HCT116 (cell line): ENCODE measurements at regions not wholly inside any gene's neighbourhood (a gene's known extent, or its start where the extent isn't known, plus 50 kb on each side); places are given as distances from the start of the nearest gene placed in this dataset.

Experiments used
- ATAC-seq: fragments of 200-7000 bp; cut with Tn5 transposase; 2 replicates; pipeline ENCODE4 v1.9.1; 2020; ENCODE audit warnings: mild to moderate bottlenecking, moderate library complexity
- BruUV-seq: library from RNA; stranded (reverse); fragments of 400-500 nt; replicated peaks from 2 replicates; lab custom pipeline; 2021; lab: Mats Ljungman, UMichigan
- CTCF ChIA-PET: fragments of 300-600 bp; sonication (Branson Sonifier 250); formaldehyde crosslinking; loops from one replicate; lab custom pipeline; 2021; ENCODE audit warnings: antibody characterized with exemption; lab: Charles Lee
- POLR2A ChIA-PET: fragments of 300-600, 350-600 bp; sonication (Branson Sonifier 250); formaldehyde crosslinking; loops from one replicate; lab custom pipeline; 2021; ENCODE audit warnings: antibody characterized with exemption; lab: Charles Lee
- RAD21 ChIA-PET, 2 experiments: fragments of 300-600 bp; sonication (Branson Sonifier 250); formaldehyde crosslinking; loops; one replicate each; lab custom pipeline; 2023; ENCODE audit warnings: low total read pairs in 2 of 2; ENCODE audit not compliant: uncharacterized antibody in 2 of 2, unreplicated experiment in 2 of 2, low non-redundant PET in 1 of 2; lab: Charles Lee
- DNase-seq: peaks from one replicate; pipeline ENCODE4 v3.0.0-alpha.2; 2010; ENCODE audit warnings: low read depth, low spot score
- H2AFZ ChIP-seq: fragments of 200-600 bp; shearing (Covaris generic), sonication (generic); 2 replicates; pipeline ENCODE4 v1.6.1; 2017; ENCODE audit warnings: low read depth, mixed run types, mixed read lengths, antibody characterized with exemption, low read length; ENCODE audit not compliant: poor library complexity, severe bottlenecking
- H3K27ac ChIP-seq: 2 replicates; pipeline ENCODE4 v1.5.1; 2012; ENCODE audit warnings: low read depth, low read length
- H3K27me3 ChIP-seq: fragments of 200-600 bp; sonication (generic); 2 replicates; pipeline ENCODE4 v1.6.1; 2016; ENCODE audit warnings: mixed run types, low read length, mixed read lengths; ENCODE audit not compliant: insufficient read depth
- H3K36me3 ChIP-seq, 2 experiments: fragments of 200-500 bp in 1 of 2; fragments of 200-600 bp in 1 of 2; sonication (Bioruptor generic) in 1 of 2; sonication (generic) in 1 of 2; 2 replicates each; pipeline versions ENCODE4 v1.5.1 to v1.6.1; 2014 to 2016; ENCODE audit warnings: low read length in 2 of 2, inconsistent platforms in 1 of 2, mixed read lengths in 1 of 2, mixed run types in 1 of 2; ENCODE audit not compliant: insufficient read depth in 2 of 2, control insufficient read depth in 1 of 2
- H3K4me1 ChIP-seq, 2 experiments: fragments of 200-600 bp in 1 of 2; sonication (generic) in 1 of 2; 2 replicates each; pipeline versions ENCODE4 v1.5.1 to v1.6.1; 2012 to 2017; ENCODE audit warnings: low read length in 2 of 2, inconsistent platforms in 1 of 2, mild to moderate bottlenecking in 1 of 2, mixed read lengths in 1 of 2, mixed run types in 1 of 2, moderate library complexity in 1 of 2; ENCODE audit not compliant: insufficient read depth in 2 of 2, control insufficient read depth in 1 of 2
- H3K4me2 ChIP-seq: fragments of 200-600 bp; sonication (generic); 2 replicates; pipeline ENCODE4 v1.6.1; 2017; ENCODE audit warnings: mixed run types, low read length, mixed read lengths
- H3K4me3 ChIP-seq, 2 experiments: fragments of 200-600 bp in 1 of 2; sonication (generic) in 1 of 2; replicated peaks in 1 of 2; 2 replicates each; pipeline ENCODE4 v1.5.1; 2011 to 2016; ENCODE audit warnings: low read length in 2 of 2, control low read depth in 1 of 2, low read depth in 1 of 2, mild to moderate bottlenecking in 1 of 2, mixed read lengths in 1 of 2, mixed run types in 1 of 2
- H3K79me2 ChIP-seq: fragments of 200-600 bp; sonication (generic); 2 replicates; pipeline ENCODE4 v1.6.1; 2017; ENCODE audit warnings: mild to moderate bottlenecking, mixed run types, low read length, moderate library complexity, mixed read lengths; ENCODE audit not compliant: insufficient read depth
- H3K9ac ChIP-seq: fragments of 200-600 bp; sonication (generic); 2 replicates; pipeline ENCODE4 v1.6.1; 2016; ENCODE audit warnings: low read length, mixed read lengths
- H3K9me2 ChIP-seq: fragments of 200-600 bp; sonication (generic), shearing (Covaris generic); 2 replicates; pipeline ENCODE4 v1.6.1; 2017; ENCODE audit warnings: mixed run types, mild to moderate bottlenecking, moderate library complexity; ENCODE audit not compliant: insufficient read depth
- H3K9me3 ChIP-seq, 2 experiments: fragments of 200-500 bp in 1 of 2; fragments of 200-600 bp in 1 of 2; sonication (Bioruptor generic) in 1 of 2; sonication (generic) in 1 of 2; 2 replicates each; pipeline ENCODE4 v1.6.1; 2014 to 2017; ENCODE audit warnings: low read length in 2 of 2, mixed read lengths in 2 of 2, inconsistent platforms in 1 of 2, low read depth in 1 of 2, mild to moderate bottlenecking in 1 of 2, mixed run types in 1 of 2, moderate library complexity in 1 of 2; ENCODE audit not compliant: control insufficient read depth in 1 of 2, insufficient read depth in 1 of 2
- H4K20me1 ChIP-seq: fragments of 200-600 bp; sonication (generic), shearing (Covaris generic); 2 replicates; pipeline ENCODE4 v1.6.1; 2017; ENCODE audit warnings: mixed run types, mild to moderate bottlenecking, moderate library complexity; ENCODE audit not compliant: insufficient read depth
- ATF3 ChIP-seq: IDR thresholded peaks from 2 replicates; pipeline ENCODE4 v1.6.1; 2012
- CBX3 ChIP-seq: IDR thresholded peaks from 2 replicates; pipeline ENCODE4 v1.6.1; 2012; ENCODE audit warnings: low read depth
- CTCF ChIP-seq, 3 experiments: fragments of 200-600 bp in 1 of 3; sonication (generic) in 1 of 3; IDR thresholded peaks in 2 of 3; conservative IDR thresholded peaks in 1 of 3; 2 replicates each; pipeline ENCODE4 v1.5.1; 2012 to 2017; ENCODE audit warnings: low read depth in 2 of 3, low read length in 2 of 3, antibody characterized with exemption in 1 of 3, borderline replicate concordance in 1 of 3, control low read depth in 1 of 3, mild to moderate bottlenecking in 1 of 3, mixed read lengths in 1 of 3, mixed run types in 1 of 3, moderate library complexity in 1 of 3; ENCODE audit not compliant: insufficient read depth in 1 of 3
- ELF1 ChIP-seq: IDR thresholded peaks from 2 replicates; pipeline ENCODE4 v1.6.1; 2012; ENCODE audit warnings: low read depth, borderline replicate concordance
- EZH2 ChIP-seq: fragments of 200-600 bp; sonication (generic); IDR thresholded peaks from 2 replicates; pipeline ENCODE4 v1.6.1; 2017; ENCODE audit warnings: antibody characterized with exemption, mixed run types
- EZH2phosphoT487 ChIP-seq: fragments of 200-600 bp; IDR thresholded peaks from 2 replicates; pipeline ENCODE4 v1.6.1; 2018; ENCODE audit warnings: antibody characterized with exemption, borderline replicate concordance
- MAX ChIP-seq: IDR thresholded peaks from 2 replicates; pipeline ENCODE4 v1.6.1; 2012
- POLR2AphosphoS5 ChIP-seq: IDR thresholded peaks from 2 replicates; pipeline ENCODE4 v1.6.1; 2011; ENCODE audit warnings: mild to moderate bottlenecking, low read depth, low read length, moderate library complexity
- REST ChIP-seq: IDR thresholded peaks from 2 replicates; pipeline ENCODE4 v1.6.1; 2012; ENCODE audit warnings: low read depth
- SIN3A ChIP-seq: IDR thresholded peaks from 2 replicates; pipeline ENCODE4 v1.6.1; 2012; ENCODE audit warnings: low read depth
- YY1 ChIP-seq: IDR thresholded peaks from 2 replicates; pipeline ENCODE4 v1.6.1; 2011; ENCODE audit warnings: low read length, low read depth, moderate library complexity, mild to moderate bottlenecking; ENCODE audit not compliant: insufficient replicate concordance; ENCODE audit errors: extremely low read depth
- ZBTB33 ChIP-seq: IDR thresholded peaks from 2 replicates; pipeline ENCODE4 v1.6.1; 2011; ENCODE audit warnings: mild to moderate bottlenecking, low read length, moderate library complexity; ENCODE audit not compliant: insufficient replicate concordance; ENCODE audit errors: extremely low read depth
- ZFX ChIP-seq: fragments of 450-650 bp; IDR thresholded peaks from 2 replicates; pipeline ENCODE4 v1.6.1; 2017
- ZNF274 ChIP-seq: fragments of 200-500 bp; sonication (Bioruptor generic); IDR thresholded peaks from 2 replicates; pipeline ENCODE4 v1.6.1; 2014; ENCODE audit warnings: mild to moderate bottlenecking, low read depth, low read length, inconsistent platforms
- intact Hi-C: fragments of 100-400 bp; cut with micrococcal nuclease; formaldehyde crosslinking; loops from 2 replicates; pipeline ENCODE4 v1.10.0; 2022

GRCh38 chr1:214958486-214958885 lies 124.1 kb upstream of the KCNK2 start:
- ATAC-seq = no peak
- TF ChIP-seq EZH2phosphoT487 = no peak
- no peak for TF ChIP-seq ZNF274
- no peak for TF ChIP-seq ATF3
- no peak for TF ChIP-seq CTCF (IDR thresholded peaks at IDR 0.05 in 2 of 3, conservative IDR thresholded peaks at IDR 0.05 in 1 of 3; ENCODE audit: borderline replicate concordance in 1 of 3, insufficient read depth in 1 of 3, low read depth in 2 of 3, low read length in 2 of 3)
- TF ChIP-seq MAX = no peak
- no peak for TF ChIP-seq EZH2
- TF ChIP-seq YY1 = no peak
- TF ChIP-seq ZFX = no peak
- no peak for TF ChIP-seq ELF1
- TF ChIP-seq ZBTB33 = no peak
- no peak for TF ChIP-seq SIN3A
- TF ChIP-seq POLR2AphosphoS5 = no peak
- TF ChIP-seq CBX3 = no peak
- TF ChIP-seq REST = no peak
- Histone ChIP-seq H3K4me2 (no peak overlapping the region), H3K9ac (no peak overlapping the region), H3K4me3 (no peak overlapping the region), H4K20me1 (no peaks in the 10 kb centered on the region), H3K27ac (no peak overlapping the region), H3K9me2 (no peaks in the 10 kb centered on the region), H3K4me1 (no peaks in the 10 kb centered on the region), H2AFZ (no peak overlapping the region), H3K79me2 (no peaks in the 10 kb centered on the region), H3K9me3 (no peaks in the 10 kb centered on the region), H3K36me3 (no peaks in the 10 kb centered on the region), H3K27me3 (no peaks in the 10 kb centered on the region)
- intact Hi-C loops = no loop called here
- ChIA-PET RAD21 (no interaction called here), POLR2A (no interaction called here), CTCF (no interaction called here)
- no TSS peak for BruUV-seq
- no peak for DNase-seq
